ENCODE measurements at regions not wholly inside any gene's neighbourhood (a gene's known extent, or its start where the extent isn't known, plus 50 kb on each side); places are given as distances from the start of the nearest gene placed in this dataset.

DNA sequence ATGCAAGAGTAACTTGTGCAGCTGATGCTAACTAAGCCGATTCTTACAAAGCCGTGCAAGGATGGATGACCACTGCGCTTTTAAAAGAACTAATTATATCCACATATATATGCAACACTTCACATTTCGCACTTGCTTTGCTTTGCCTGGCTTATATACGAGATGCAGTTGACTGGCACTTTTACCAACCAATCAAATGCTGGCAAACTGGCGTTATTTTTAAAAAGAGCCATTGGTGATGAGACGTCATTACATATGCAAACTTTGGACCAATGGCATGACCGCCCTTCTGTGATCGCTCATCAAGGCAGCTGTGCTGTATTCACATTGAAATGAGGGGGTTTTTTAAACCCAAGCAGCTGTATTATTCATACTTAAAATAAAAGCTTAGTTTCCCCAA lies 1147.7 kb upstream of the WWC1 start:
- TF ChIP-seq, protein P1, sequence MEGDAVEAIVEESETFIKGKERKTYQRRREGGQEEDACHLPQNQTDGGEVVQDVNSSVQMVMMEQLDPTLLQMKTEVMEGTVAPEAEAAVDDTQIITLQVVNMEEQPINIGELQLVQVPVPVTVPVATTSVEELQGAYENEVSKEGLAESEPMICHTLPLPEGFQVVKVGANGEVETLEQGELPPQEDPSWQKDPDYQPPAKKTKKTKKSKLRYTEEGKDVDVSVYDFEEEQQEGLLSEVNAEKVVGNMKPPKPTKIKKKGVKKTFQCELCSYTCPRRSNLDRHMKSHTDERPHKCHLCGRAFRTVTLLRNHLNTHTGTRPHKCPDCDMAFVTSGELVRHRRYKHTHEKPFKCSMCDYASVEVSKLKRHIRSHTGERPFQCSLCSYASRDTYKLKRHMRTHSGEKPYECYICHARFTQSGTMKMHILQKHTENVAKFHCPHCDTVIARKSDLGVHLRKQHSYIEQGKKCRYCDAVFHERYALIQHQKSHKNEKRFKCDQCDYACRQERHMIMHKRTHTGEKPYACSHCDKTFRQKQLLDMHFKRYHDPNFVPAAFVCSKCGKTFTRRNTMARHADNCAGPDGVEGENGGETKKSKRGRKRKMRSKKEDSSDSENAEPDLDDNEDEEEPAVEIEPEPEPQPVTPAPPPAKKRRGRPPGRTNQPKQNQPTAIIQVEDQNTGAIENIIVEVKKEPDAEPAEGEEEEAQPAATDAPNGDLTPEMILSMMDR (IDR thresholded peaks at IDR 0.05) = no peak
- H3K4me3 ChIP-seq = no peak overlapping the region
- no peak for DNase-seq
- H3K27me3 ChIP-seq = no peaks in the 10 kb centered on the region
- no peaks in the 10 kb centered on the region for H3K36me3 ChIP-seq
- no peak overlapping the region for H3K27ac ChIP-seq
- intact Hi-C loops (cut with DNase I; ENCODE audit: low total_unique reads) = no loop called here
- no peaks in the 10 kb centered on the region for H3K9me3 ChIP-seq
- H3K4me1 ChIP-seq = no peaks in the 10 kb centered on the region

- no peaks in the 10 kb centered on the region for H3K27me3 ChIP-seq
- H3K27ac ChIP-seq = no peak overlapping the region
- no peak for DNase-seq
- TF ChIP-seq, protein P1 (IDR thresholded peaks at IDR 0.05) = no peak
- intact Hi-C loops (cut with DNase I; ENCODE audit: low total_unique reads) = no loop called here
- no peak overlapping the region for H3K4me3 ChIP-seq
- H3K4me1 ChIP-seq = no peaks in the 10 kb centered on the region
- H3K36me3 ChIP-seq = no peaks in the 10 kb centered on the region
- H3K9me3 ChIP-seq = no peaks in the 10 kb centered on the region
Measured at GRCh38 chr5:167145841-167146240, 1145.6 kb upstream of the WWC1 start.

- H3K36me3 ChIP-seq = no peaks in the 10 kb centered on the region
- TF ChIP-seq, protein P1 (IDR thresholded peaks at IDR 0.05) = no peak
- no peaks in the 10 kb centered on the region for H3K4me1 ChIP-seq
- DNase-seq = no peak
- no peaks in the 10 kb centered on the region for H3K27me3 ChIP-seq
- intact Hi-C loops (cut with DNase I; ENCODE audit: low total_unique reads) = no loop called here
- H3K27ac ChIP-seq = no peak overlapping the region
- H3K4me3 ChIP-seq = no peak overlapping the region
- no peaks in the 10 kb centered on the region for H3K9me3 ChIP-seq
Measured at GRCh38 chr5:167147879-167148278, 1143.6 kb upstream of the WWC1 start.

- TF ChIP-seq, protein P1 (IDR thresholded peaks at IDR 0.05) = no peak
- intact Hi-C loops (cut with DNase I; ENCODE audit: low total_unique reads) = no loop called here
- H3K27ac ChIP-seq = no peak overlapping the region
- H3K4me3 ChIP-seq = no peak overlapping the region
- no peak for DNase-seq
- no peaks in the 10 kb centered on the region for H3K36me3 ChIP-seq
- no peaks in the 10 kb centered on the region for H3K27me3 ChIP-seq
- no peaks in the 10 kb centered on the region for H3K4me1 ChIP-seq
- H3K9me3 ChIP-seq = no peaks in the 10 kb centered on the region
Measured at GRCh38 chr5:167150661-167151060, 1140.8 kb upstream of the WWC1 start.

- H3K27me3 ChIP-seq = no peaks in the 10 kb centered on the region
- no peak overlapping the region for H3K4me3 ChIP-seq
- no peak overlapping the region for H3K27ac ChIP-seq
- intact Hi-C loops (cut with DNase I; ENCODE audit: low total_unique reads) = no loop called here
- TF ChIP-seq, protein P1 (IDR thresholded peaks at IDR 0.05) = no peak
- H3K36me3 ChIP-seq = no peaks in the 10 kb centered on the region
- H3K4me1 ChIP-seq = no peaks in the 10 kb centered on the region
- H3K9me3 ChIP-seq = no peaks in the 10 kb centered on the region
- no peak for DNase-seq
Measured at GRCh38 chr5:167152561-167152960, 1138.9 kb upstream of the WWC1 start.

- no peak for DNase-seq
- H3K9me3 ChIP-seq = no peaks in the 10 kb centered on the region
Measured at GRCh38 chr5:167155387-167156005, 1135.9 kb upstream of the WWC1 start.

More at GRCh38 chr5:167155387-167156005, 1135.9 kb upstream of the WWC1 start:
- no peaks in the 10 kb centered on the region for H3K36me3 ChIP-seq
- H3K4me1 ChIP-seq = no peaks in the 10 kb centered on the region
- TF ChIP-seq, protein P1 (IDR thresholded peaks at IDR 0.05) = no peak
- H3K4me3 ChIP-seq = no peak overlapping the region
- intact Hi-C loops (cut with DNase I; ENCODE audit: low total_unique reads) = no loop called here
- no peak overlapping the region for H3K27ac ChIP-seq
- no peaks in the 10 kb centered on the region for H3K27me3 ChIP-seq

All from tibial artery (tissue), 4 donors.